ENCODE measurements at regions not wholly inside any gene's neighbourhood (a gene's known extent, or its start where the extent isn't known, plus 50 kb on each side); places are given as distances from the start of the nearest gene placed in this dataset.

- Histone ChIP-seq H3K27me3 (peaks cover 60% of the 10 kb centered on the region), H3K27ac (no peak overlapping the region), H3K4me3 (no peak overlapping the region), H3K9me3 (replicated peaks in 1 of 3) (no peaks in the 10 kb centered on the region), H3K36me3 (replicated peaks in 1 of 2) (no peaks in the 10 kb centered on the region), H3K4me1 (replicated peaks in 1 of 2) (no peaks in the 10 kb centered on the region)
- intact Hi-C loops (cut with DNase I), result no loop called here
- no peak for DNase-seq
- WGBS, 4 donors, result 47 to 62% (median 58%) methylated on average over 21 to 23 of the region's 23 CpGs
- TF ChIP-seq CTCF (IDR thresholded peaks at IDR 0.05) (no peak), POLR2A (IDR thresholded peaks at IDR 0.05) (no peak)
These were observed 86.4 kb downstream of the MICALL2 start for GRCh38 chr7:1372671-1373379.

GRCh38 chr7:1377111-1377909, 82.0 kb downstream of the MICALL2 start:
- no peaks in the 10 kb centered on the region for H3K9me3 ChIP-seq (replicated peaks in 1 of 3)
- H3K4me3 ChIP-seq, result no peak overlapping the region
- H3K4me1 ChIP-seq (replicated peaks in 1 of 2), result no peaks in the 10 kb centered on the region
- WGBS, 4 donors, result 57 to 63% (median 62%) methylated on average over 17 to 21 of the region's 21 CpGs
- TF ChIP-seq POLR2A (IDR thresholded peaks at IDR 0.05), result no peak
- TF ChIP-seq CTCF (IDR thresholded peaks at IDR 0.05), result no peak
- H3K36me3 ChIP-seq (replicated peaks in 1 of 2), result no peaks in the 10 kb centered on the region
- no peak for DNase-seq
- peaks cover 38% of the 10 kb centered on the region for H3K27me3 ChIP-seq
- no peak overlapping the region for H3K27ac ChIP-seq
- intact Hi-C loops (cut with DNase I), result no loop called here

- Histone ChIP-seq H3K36me3 (replicated peaks in 1 of 2) (no peaks in the 10 kb centered on the region), H3K4me1 (replicated peaks in 1 of 2) (no peaks in the 10 kb centered on the region), H3K27me3 (peaks cover 38% of the 10 kb centered on the region), H3K9me3 (replicated peaks in 1 of 3) (no peaks in the 10 kb centered on the region), H3K4me3 (no peak overlapping the region), H3K27ac (no peak overlapping the region)
- WGBS, 4 donors, result 91 to 93% (median 92%) methylated on average over 3 of the region's 3 CpGs
- DNase-seq, result no peak
- no peak for TF ChIP-seq POLR2A (IDR thresholded peaks at IDR 0.05)
- no peak for TF ChIP-seq CTCF (IDR thresholded peaks at IDR 0.05)
- intact Hi-C loops (cut with DNase I), result no loop called here
These were observed 80.4 kb downstream of the MICALL2 start for GRCh38 chr7:1378610-1379601.

Measured in adrenal gland (tissue), 9 donors.